H1 (cell line): ENCODE measurements at regions not wholly inside any gene's neighbourhood (a gene's known extent, or its start where the extent isn't known, plus 50 kb on each side); places are given as distances from the start of the nearest gene placed in this dataset.

ENCODE experiments used
- CTCF ChIA-PET: fragments of 300-600 bp; sonication (Branson Sonifier 250); formaldehyde crosslinking; loops from one replicate; lab custom pipeline; 2021; ENCODE audit not compliant: partially characterized antibody; lab: Charles Lee
- POLR2A ChIA-PET: fragments of 300-600 bp; sonication (Branson Sonifier 250); formaldehyde crosslinking; loops from one replicate; lab custom pipeline; 2021; ENCODE audit warnings: inconsistent platforms; ENCODE audit not compliant: partially characterized antibody; lab: Charles Lee
- DNase-seq, 2 experiments: peaks; one replicate each; pipeline versions ENCODE4 v3.0.0 to v3.0.0-alpha.2; 2010 to 2022; ENCODE audit warnings: low spot score in 2 of 2, low read depth in 1 of 2, mixed read lengths in 1 of 2
- FAIRE-seq: peaks from 2 replicates; lab custom pipeline; 2011; peaks lifted over from hg19 to GRCh38; lab: Jason Lieb, UNC
- H2AFZ ChIP-seq: 2 replicates; pipeline ENCODE4 v1.8.1; 2012; ENCODE audit warnings: low read length, inconsistent platforms
- H2AK5ac ChIP-seq: 2 replicates; pipeline ENCODE4 v1.6.1; 2013; ENCODE audit warnings: low read depth, low read length
- H2BK120ac ChIP-seq: replicated peaks from 2 replicates; pipeline ENCODE3; 2013; ENCODE audit warnings: low read depth, low read length, inconsistent platforms
- H2BK12ac ChIP-seq: 2 replicates; pipeline ENCODE4 v1.6.1; 2013; ENCODE audit warnings: low read depth, low read length
- H2BK15ac ChIP-seq: 2 replicates; pipeline ENCODE4 v1.6.1; 2013; ENCODE audit warnings: low read length
- H2BK20ac ChIP-seq: 2 replicates; pipeline ENCODE4 v1.6.1; 2013; ENCODE audit warnings: low read length
- H2BK5ac ChIP-seq: 2 replicates; pipeline ENCODE4 v1.6.1; 2013; ENCODE audit warnings: low read depth, low read length
- H3K14ac ChIP-seq: 2 replicates; pipeline ENCODE4 v1.6.1; 2013; ENCODE audit warnings: inconsistent platforms; ENCODE audit not compliant: insufficient read length
- H3K18ac ChIP-seq: 2 replicates; pipeline ENCODE4 v1.6.1; 2013; ENCODE audit warnings: low read length; ENCODE audit errors: extremely low read depth
- H3K23ac ChIP-seq: 2 replicates; pipeline ENCODE4 v1.6.1; 2013; ENCODE audit warnings: inconsistent platforms; ENCODE audit not compliant: insufficient read length
- H3K23me2 ChIP-seq: 2 replicates; pipeline ENCODE4 v1.6.1; 2013; ENCODE audit warnings: low read depth, low read length
- H3K27ac ChIP-seq: 2 replicates; pipeline ENCODE4 v1.6.1; 2011; ENCODE audit warnings: low read depth, low read length, inconsistent platforms
- H3K27me3 ChIP-seq, 4 experiments: replicated peaks in 1 of 4; 1 replicate in 1 of 4; 2 replicates in 3 of 4; pipeline versions ENCODE4 v1.6.1 to v1.8.1; 2011 to 2013; ENCODE audit warnings: low read length in 3 of 4, mild to moderate bottlenecking in 3 of 4, inconsistent platforms in 2 of 4, mixed read lengths in 2 of 4, moderate library complexity in 1 of 4; ENCODE audit not compliant: control insufficient read depth in 3 of 4, insufficient read depth in 3 of 4; ENCODE audit errors: extremely low read depth in 1 of 4
- H3K36me3 ChIP-seq, 4 experiments: 2 replicates each; pipeline versions ENCODE4 v1.6.1 to v1.8.1; 2011 to 2013; ENCODE audit warnings: mild to moderate bottlenecking in 4 of 4, low read length in 3 of 4, moderate library complexity in 2 of 4, control low read depth in 1 of 4, inconsistent platforms in 1 of 4; ENCODE audit not compliant: insufficient read depth in 4 of 4, control insufficient read depth in 2 of 4
- H3K4ac ChIP-seq: replicated peaks from 2 replicates; pipeline ENCODE3; 2013; ENCODE audit warnings: low read length, low read depth, mixed read lengths, inconsistent platforms; ENCODE audit not compliant: insufficient read length
- H3K4me1 ChIP-seq, 4 experiments: replicated peaks in 1 of 4; 1 replicate in 1 of 4; 2 replicates in 3 of 4; pipeline versions ENCODE4 v1.6.1 to v1.8.1; 2011 to 2013; ENCODE audit warnings: low read length in 3 of 4, inconsistent platforms in 2 of 4, mixed read lengths in 1 of 4; ENCODE audit not compliant: insufficient read depth in 4 of 4, control insufficient read depth in 3 of 4
- H3K4me2 ChIP-seq, 2 experiments: 2 replicates each; pipeline versions ENCODE4 v1.6.1 to v1.8.1; 2011 to 2013; ENCODE audit warnings: low read depth in 2 of 2, low read length in 2 of 2, control low read depth in 1 of 2, inconsistent platforms in 1 of 2, mild to moderate bottlenecking in 1 of 2; ENCODE audit not compliant: insufficient read depth in 1 of 2
- H3K4me3 ChIP-seq, 4 experiments: fragments of 200-600, 300-600 bp in 1 of 4; sonication (generic), shearing (Covaris generic), sonication (Bioruptor Twin) in 1 of 4; 2 replicates each; pipeline versions ENCODE4 v1.5.1 to v1.8.1; 2011 to 2016; ENCODE audit warnings: low read length in 4 of 4, low read depth in 3 of 4, control low read depth in 2 of 4, inconsistent platforms in 2 of 4, mild to moderate bottlenecking in 2 of 4, mixed read lengths in 1 of 4, moderate library complexity in 1 of 4; ENCODE audit not compliant: insufficient read depth in 2 of 4; ENCODE audit errors: extremely low read depth in 1 of 4
- H3K56ac ChIP-seq: replicated peaks from 2 replicates; pipeline ENCODE3; 2013; ENCODE audit warnings: low read depth, mild to moderate bottlenecking, mixed read lengths, low read length, inconsistent platforms; ENCODE audit not compliant: insufficient read length
- H3K79me1 ChIP-seq: 2 replicates; pipeline ENCODE4 v1.6.1; 2013; ENCODE audit warnings: low read depth, low read length, control low read depth
- H3K79me2 ChIP-seq, 2 experiments: 2 replicates each; pipeline versions ENCODE4 v1.6.1 to v1.8.1; 2012 to 2013; ENCODE audit warnings: low read length in 2 of 2, mild to moderate bottlenecking in 2 of 2, inconsistent platforms in 1 of 2; ENCODE audit not compliant: insufficient read depth in 2 of 2, control insufficient read depth in 1 of 2
- H3K9ac ChIP-seq, 4 experiments: replicated peaks in 1 of 4; 1 replicate in 1 of 4; 2 replicates in 3 of 4; pipeline versions ENCODE4 v1.6.1 to v1.8.1; 2011 to 2013; ENCODE audit warnings: low read depth in 3 of 4, low read length in 3 of 4, control low read depth in 2 of 4, mild to moderate bottlenecking in 2 of 4, moderate library complexity in 2 of 4, inconsistent platforms in 1 of 4; ENCODE audit errors: extremely low read depth in 1 of 4
- H3K9me3 ChIP-seq, 2 experiments: 2 replicates each; pipeline versions ENCODE4 v1.6.1 to v1.8.1; 2012 to 2013; ENCODE audit warnings: mild to moderate bottlenecking in 2 of 2, moderate library complexity in 2 of 2, control low read depth in 1 of 2, inconsistent platforms in 1 of 2, low read depth in 1 of 2, low read length in 1 of 2, mixed read lengths in 1 of 2; ENCODE audit not compliant: insufficient read depth in 2 of 2
- H4K20me1 ChIP-seq, 2 experiments: replicated peaks in 1 of 2; 2 replicates each; pipeline versions ENCODE3 to v1.8.1; 2011 to 2013; ENCODE audit warnings: inconsistent platforms in 2 of 2, low read length in 2 of 2, mild to moderate bottlenecking in 1 of 2; ENCODE audit not compliant: insufficient read depth in 2 of 2, control insufficient read depth in 1 of 2
- H4K5ac ChIP-seq: 2 replicates; pipeline ENCODE4 v1.6.1; 2013; ENCODE audit warnings: low read length, low read depth, mixed read lengths, inconsistent platforms; ENCODE audit not compliant: insufficient read length
- H4K8ac ChIP-seq: 2 replicates; pipeline ENCODE4 v1.8.0; 2013; ENCODE audit warnings: mild to moderate bottlenecking, moderate library complexity, low read length, inconsistent platforms; ENCODE audit not compliant: insufficient read depth; ENCODE audit errors: extremely low read depth
- H4K91ac ChIP-seq: replicated peaks from 2 replicates; pipeline ENCODE3; 2013; ENCODE audit warnings: low read length, mixed read lengths, inconsistent platforms; ENCODE audit not compliant: insufficient read length
- GTF2F1 ChIP-seq: IDR thresholded peaks from 2 replicates; pipeline ENCODE4 v1.6.1; 2012; ENCODE audit warnings: low read depth, low read length, improper control_type of control experiment, borderline replicate concordance
- JUN ChIP-seq: IDR thresholded peaks from 2 replicates; pipeline ENCODE4 v1.6.1; 2011; ENCODE audit warnings: low read depth, mild to moderate bottlenecking, improper control_type of control experiment, low read length
- MAFK ChIP-seq: IDR thresholded peaks from 2 replicates; pipeline ENCODE4 v1.6.1; 2012; ENCODE audit warnings: low read depth, mild to moderate bottlenecking, improper control_type of control experiment, low read length
- SIX5 ChIP-seq: IDR thresholded peaks from 2 replicates; pipeline ENCODE4 v1.6.1; 2011; ENCODE audit warnings: mild to moderate bottlenecking, low read depth, low read length
- TBP ChIP-seq: IDR thresholded peaks from 2 replicates; pipeline ENCODE4 v1.6.1; 2011; ENCODE audit warnings: low read depth, low read length, improper control_type of control experiment
- TCF12 ChIP-seq: IDR thresholded peaks from 2 replicates; pipeline ENCODE4 v1.6.1; 2011; ENCODE audit warnings: low read depth, mild to moderate bottlenecking, low read length
- WGBS, 2 experiments: shearing (Covaris generic) in 1 of 2; methylation state at CpG; one replicate each; pipeline versions ENCODE4 v1.1.6 to v1.1.7; 2013 to 2015; ENCODE audit warnings: low lambda C conversion rate in 2 of 2, mixed read lengths in 2 of 2, inconsistent platforms in 1 of 2, low coverage in 1 of 2, missing lambda C conversion rate in 1 of 2; ENCODE audit not compliant: insufficient replicate concordance in 2 of 2, insufficient coverage in 1 of 2, insufficient read length in 1 of 2; ENCODE audit errors: extremely low coverage in 1 of 2, missing lambda C conversion rate in 1 of 2; 5-methylcytosine and 5-hydroxymethylcytosine counted together

GRCh38 chr20:24131281-24131680 is 142.7 kb upstream of the GGTLC1 start:
- Histone ChIP-seq H4K8ac (no peak overlapping the region), H3K4me1 (peaks cover 0 to 2% (median 0%) of the 10 kb centered on the region in 4 experiments; a peak in 2 of 7 replicates), H2AFZ (no peak overlapping the region), H4K91ac (no peak overlapping the region), H3K27ac (no peak overlapping the region), H2AK5ac (no peak overlapping the region), H2BK5ac (no peak overlapping the region), H2BK15ac (no peak overlapping the region), H3K36me3 (no peaks in the 10 kb centered on the region), H3K56ac (no peak overlapping the region), H3K79me1 (no peaks in the 10 kb centered on the region), H3K4me2 (no peak overlapping the region), H2BK12ac (no peak overlapping the region), H3K27me3 (no peaks in the 10 kb centered on the region), H2BK120ac (no peak overlapping the region), H3K23ac (no peak overlapping the region), H3K9ac (no peak overlapping the region), H4K5ac (no peak overlapping the region), H3K79me2 (no peaks in the 10 kb centered on the region), H4K20me1 (no peaks in the 10 kb centered on the region), H3K14ac (no peak overlapping the region), H3K23me2 (no peaks in the 10 kb centered on the region), H3K4ac (no peak overlapping the region), H3K4me3 (no peak overlapping the region), H3K9me3 (no peaks in the 10 kb centered on the region), H2BK20ac (no peak overlapping the region), H3K18ac (no peak overlapping the region)
- ChIA-PET POLR2A (no interaction called here), CTCF (interaction anchor here (0.9 to 2.7 kb wide), 2 partner anchors 19 to 26 kb away, joined by 3 to 7 read pairs; no protein-coding TSS in a partner anchor)
- DNase-seq = no peak
- TF ChIP-seq JUN (no peak), SIX5 (no peak), GTF2F1 (no peak), MAFK (no peak), TCF12 (no peak), TBP (no peak)
- peak; percentile 45 for FAIRE-seq
- 87% methylated on average over 4 of the region's 4 CpGs; no CpG with 5 or more reads in 1 of the 2 experiments for WGBS, 2 experiments
